ENCODE measurements at regions not wholly inside any gene's neighbourhood (a gene's known extent, or its start where the extent isn't known, plus 50 kb on each side); places are given as distances from the start of the nearest gene placed in this dataset.

- TF ChIP-seq CTCF (IDR thresholded peaks at IDR 0.05; ENCODE audit: borderline replicate concordance, extremely low read depth, low read length, poor library complexity, severe bottlenecking) (no peak), EZH2 (IDR thresholded peaks at IDR 0.05; ENCODE audit: borderline replicate concordance, low read depth, low read length, severe bottlenecking) (no peak)
Observed at GRCh38 chr6:166017032-166017635, 150.5 kb downstream of the TBXT start.

All from DND-41 (cell line).